H9 (cell line): ENCODE measurements at regions not wholly inside any gene's neighbourhood (a gene's known extent, or its start where the extent isn't known, plus 50 kb on each side); places are given as distances from the start of the nearest gene placed in this dataset.

Experiments
- DNase-seq: peaks from one replicate; pipeline ENCODE4 v3.0.0-alpha.2; 2017
- H2AFZ ChIP-seq: one replicate; pipeline ENCODE4 v1.6.1; 2013; ENCODE audit warnings: mild to moderate bottlenecking, low read length, control low read depth, moderate library complexity
- H2AK5ac ChIP-seq: 2 replicates; pipeline ENCODE4 v1.6.1; 2013; ENCODE audit warnings: low read length, control low read depth, mixed read lengths; ENCODE audit not compliant: insufficient read length
- H2BK120ac ChIP-seq: one replicate; pipeline ENCODE4 v1.6.1; 2013; ENCODE audit warnings: low read depth, mild to moderate bottlenecking, low read length, control low read depth, inconsistent platforms; ENCODE audit not compliant: poor library complexity, severe bottlenecking
- H2BK12ac ChIP-seq: 2 replicates; pipeline ENCODE4 v1.6.1; 2013; ENCODE audit warnings: low read length, control low read depth, mixed read lengths, low read depth; ENCODE audit not compliant: insufficient read length
- H2BK15ac ChIP-seq: 2 replicates; pipeline ENCODE4 v1.6.1; 2013; ENCODE audit warnings: low read depth, low read length, control low read depth
- H2BK20ac ChIP-seq: one replicate; pipeline ENCODE4 v1.6.1; 2013; ENCODE audit warnings: low read depth, mild to moderate bottlenecking, low read length, control low read depth, inconsistent platforms; ENCODE audit not compliant: poor library complexity, severe bottlenecking
- H2BK5ac ChIP-seq: 2 replicates; pipeline ENCODE4 v1.6.1; 2013; ENCODE audit warnings: low read length, control low read depth, mixed read lengths; ENCODE audit not compliant: insufficient read length
- H3K14ac ChIP-seq: 2 replicates; pipeline ENCODE4 v1.6.1; 2013; ENCODE audit warnings: low read length, control low read depth; ENCODE audit not compliant: insufficient read depth
- H3K18ac ChIP-seq: 2 replicates; pipeline ENCODE4 v1.6.1; 2013; ENCODE audit warnings: low read depth, mild to moderate bottlenecking, mixed read lengths, low read length, control low read depth; ENCODE audit not compliant: insufficient read length
- H3K23ac ChIP-seq: 2 replicates; pipeline ENCODE4 v1.6.1; 2013; ENCODE audit warnings: low read length, control low read depth, mixed read lengths, low read depth; ENCODE audit not compliant: insufficient read length
- H3K23me2 ChIP-seq: 2 replicates; pipeline ENCODE4 v1.6.1; 2013; ENCODE audit warnings: low read depth, mild to moderate bottlenecking, mixed read lengths, low read length, control low read depth; ENCODE audit not compliant: insufficient read length, poor library complexity, severe bottlenecking
- H3K27ac ChIP-seq: 2 replicates; pipeline ENCODE4 v1.5.1; 2013; ENCODE audit warnings: low read length, control low read depth, mixed read lengths, low read depth; ENCODE audit not compliant: insufficient read length
- H3K27me3 ChIP-seq: 2 replicates; pipeline ENCODE4 v1.6.1; 2013; ENCODE audit warnings: low read length, control low read depth, inconsistent platforms; ENCODE audit not compliant: insufficient read depth
- H3K4ac ChIP-seq: 2 replicates; pipeline ENCODE4 v1.6.1; 2013; ENCODE audit warnings: low read depth, mild to moderate bottlenecking, control low read depth, inconsistent platforms, low read length, moderate library complexity
- H3K4me1 ChIP-seq: 2 replicates; pipeline ENCODE4 v1.6.1; 2013; ENCODE audit warnings: low read length, control low read depth, inconsistent platforms; ENCODE audit not compliant: insufficient read depth
- H3K4me2 ChIP-seq: 2 replicates; pipeline ENCODE4 v1.6.1; 2013; ENCODE audit warnings: low read length, control low read depth, mixed read lengths; ENCODE audit not compliant: insufficient read length, insufficient read depth
- H3K56ac ChIP-seq: 2 replicates; pipeline ENCODE4 v1.6.1; 2013; ENCODE audit warnings: low read depth, mild to moderate bottlenecking, mixed read lengths, low read length, control low read depth; ENCODE audit not compliant: insufficient read length
- H3K79me1 ChIP-seq: 2 replicates; pipeline ENCODE4 v1.6.1; 2013; ENCODE audit warnings: low read depth, mild to moderate bottlenecking, moderate library complexity, low read length, control low read depth, inconsistent platforms; ENCODE audit not compliant: insufficient read depth, poor library complexity, severe bottlenecking
- H3K79me2 ChIP-seq: 2 replicates; pipeline ENCODE4 v1.6.1; 2013; ENCODE audit warnings: low read length, control low read depth, inconsistent platforms; ENCODE audit not compliant: insufficient read depth
- H3K9ac ChIP-seq: 2 replicates; pipeline ENCODE4 v1.6.1; 2013; ENCODE audit warnings: low read length, control low read depth, mixed read lengths; ENCODE audit not compliant: insufficient read length; ENCODE audit errors: extremely low read depth
- H3K9me3 ChIP-seq: one replicate; pipeline ENCODE4 v1.6.1; 2013; ENCODE audit warnings: low read depth, low read length, inconsistent platforms; ENCODE audit not compliant: control insufficient read depth
- H3T11ph ChIP-seq: one replicate; pipeline ENCODE4 v1.6.1; 2013; ENCODE audit warnings: mild to moderate bottlenecking, low read length, control low read depth, inconsistent platforms
- H4K20me1 ChIP-seq: one replicate; pipeline ENCODE4 v1.6.1; 2013; ENCODE audit not compliant: control insufficient read depth, insufficient read length, insufficient read depth
- H4K5ac ChIP-seq: 2 replicates; pipeline ENCODE4 v1.6.1; 2013; ENCODE audit warnings: low read depth, mild to moderate bottlenecking, mixed read lengths, low read length, control low read depth; ENCODE audit not compliant: insufficient read length
- H4K8ac ChIP-seq: replicated peaks from 2 replicates; pipeline ENCODE4 v1.6.1; 2013; ENCODE audit warnings: low read length, control low read depth, mixed read lengths, low read depth; ENCODE audit not compliant: insufficient read length
- H4K91ac ChIP-seq: 2 replicates; pipeline ENCODE4 v1.6.1; 2013; ENCODE audit warnings: low read depth, mild to moderate bottlenecking, moderate library complexity, mixed read lengths, low read length, control low read depth; ENCODE audit not compliant: insufficient read length
- H3K27ac Mint-ChIP-seq, 3 experiments: 2 replicates in 2 of 3; 3 replicates in 1 of 3; pipeline ENCODE4 v1.8.0; 2020 to 2021; ENCODE audit warnings: mixed read lengths in 3 of 3, mild to moderate bottlenecking in 1 of 3, moderate library complexity in 1 of 3
- H3K27me3 Mint-ChIP-seq: 2 replicates; pipeline ENCODE4 v1.8.0; 2021; ENCODE audit warnings: low read depth, mild to moderate bottlenecking, moderate library complexity, mixed read lengths
- H3K36me3 Mint-ChIP-seq, 3 experiments: 2 replicates in 2 of 3; 3 replicates in 1 of 3; pipeline ENCODE4 v1.8.0; 2020 to 2021; ENCODE audit warnings: low read depth in 3 of 3, mixed read lengths in 3 of 3; ENCODE audit not compliant: insufficient read depth in 1 of 3
- H3K4me1 Mint-ChIP-seq, 2 experiments: 2 replicates each; pipeline ENCODE4 v1.8.0; 2020; ENCODE audit warnings: mixed read lengths in 2 of 2
- H3K4me3 Mint-ChIP-seq, 2 experiments: 2 replicates in 1 of 2; 3 replicates in 1 of 2; pipeline ENCODE4 v1.8.0; 2020 to 2021; ENCODE audit warnings: mild to moderate bottlenecking in 2 of 2, mixed read lengths in 2 of 2, moderate library complexity in 1 of 2
- H3K9me3 Mint-ChIP-seq, 2 experiments: 2 replicates in 1 of 2; 3 replicates in 1 of 2; pipeline ENCODE4 v1.8.0; 2020; ENCODE audit warnings: mild to moderate bottlenecking in 2 of 2, mixed read lengths in 2 of 2, moderate library complexity in 1 of 2
- WGBS: extraction: QIAGEN DNeasy Blood & Tissue Kit; methylation state at CpG from one replicate; pipeline ENCODE4 v1.1.7; 2013; ENCODE audit warnings: missing lambda C conversion rate, low lambda C conversion rate, mixed read lengths; ENCODE audit not compliant: insufficient read length; ENCODE audit errors: extremely low coverage; 5-methylcytosine and 5-hydroxymethylcytosine counted together
- TF ChIP-seq, protein P1 (sequence below): fragments of 200-600 bp; sonication (generic); conservative IDR thresholded peaks from 3 replicates; pipeline ENCODE4 v1.8.0; 2021; ENCODE audit warnings: antibody characterized with exemption, mild to moderate bottlenecking

DNA sequence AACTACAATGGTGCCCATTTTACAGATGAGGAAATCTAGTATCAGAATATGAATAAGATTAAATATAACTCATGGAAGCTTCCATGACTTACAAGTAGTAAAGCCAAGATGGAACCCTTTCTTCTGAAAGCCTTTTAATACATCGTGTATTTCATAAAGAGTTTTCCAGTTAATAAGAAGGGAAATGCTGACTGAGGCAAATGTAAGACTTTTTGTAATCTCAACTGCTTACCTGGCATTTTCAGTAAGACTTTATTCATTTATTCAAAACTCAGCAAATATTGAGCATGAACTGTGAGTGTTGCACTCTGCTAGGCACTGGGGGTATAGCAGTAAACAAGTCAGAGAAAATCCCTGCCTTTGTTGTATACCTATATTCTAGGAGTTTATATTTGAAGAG lies 256.4 kb upstream of the THRB start:
- Histone ChIP-seq H3K4me1 (no peaks in the 10 kb centered on the region), H4K91ac (no peak overlapping the region), H2AK5ac (no peak overlapping the region), H3K79me1 (no peaks in the 10 kb centered on the region), H2BK120ac (no peak overlapping the region), H3K9ac (no peak overlapping the region), H2BK20ac (no peak overlapping the region), H3K27ac (no peak overlapping the region), H3K4ac (no peak overlapping the region), H4K8ac (no peak overlapping the region), H2AFZ (no peak overlapping the region), H4K5ac (no peak overlapping the region), H3K23me2 (no peaks in the 10 kb centered on the region), H3K14ac (no peak overlapping the region), H2BK5ac (no peak overlapping the region), H3K23ac (no peak overlapping the region), H3K79me2 (no peaks in the 10 kb centered on the region), H3K4me2 (no peak overlapping the region), H3K56ac (no peak overlapping the region), H2BK12ac (no peak overlapping the region), H3K9me3 (no peaks in the 10 kb centered on the region), H3K18ac (no peak overlapping the region), H2BK15ac (no peak overlapping the region), H4K20me1 (no peaks in the 10 kb centered on the region), H3K27me3 (no peaks in the 10 kb centered on the region), H3T11ph (no peak overlapping the region)
- H3K4me3 Mint-ChIP-seq: no peak overlapping the region
- H3K4me1 Mint-ChIP-seq: no peaks in the 10 kb centered on the region
- no peaks in the 10 kb centered on the region for H3K27me3 Mint-ChIP-seq
- no peaks in the 10 kb centered on the region for H3K36me3 Mint-ChIP-seq
- H3K9me3 Mint-ChIP-seq: no peaks in the 10 kb centered on the region
- no CpG with 5 or more reads among the region's 1 CpG for WGBS
- no peak overlapping the region for H3K27ac Mint-ChIP-seq
- TF ChIP-seq, protein P1, sequence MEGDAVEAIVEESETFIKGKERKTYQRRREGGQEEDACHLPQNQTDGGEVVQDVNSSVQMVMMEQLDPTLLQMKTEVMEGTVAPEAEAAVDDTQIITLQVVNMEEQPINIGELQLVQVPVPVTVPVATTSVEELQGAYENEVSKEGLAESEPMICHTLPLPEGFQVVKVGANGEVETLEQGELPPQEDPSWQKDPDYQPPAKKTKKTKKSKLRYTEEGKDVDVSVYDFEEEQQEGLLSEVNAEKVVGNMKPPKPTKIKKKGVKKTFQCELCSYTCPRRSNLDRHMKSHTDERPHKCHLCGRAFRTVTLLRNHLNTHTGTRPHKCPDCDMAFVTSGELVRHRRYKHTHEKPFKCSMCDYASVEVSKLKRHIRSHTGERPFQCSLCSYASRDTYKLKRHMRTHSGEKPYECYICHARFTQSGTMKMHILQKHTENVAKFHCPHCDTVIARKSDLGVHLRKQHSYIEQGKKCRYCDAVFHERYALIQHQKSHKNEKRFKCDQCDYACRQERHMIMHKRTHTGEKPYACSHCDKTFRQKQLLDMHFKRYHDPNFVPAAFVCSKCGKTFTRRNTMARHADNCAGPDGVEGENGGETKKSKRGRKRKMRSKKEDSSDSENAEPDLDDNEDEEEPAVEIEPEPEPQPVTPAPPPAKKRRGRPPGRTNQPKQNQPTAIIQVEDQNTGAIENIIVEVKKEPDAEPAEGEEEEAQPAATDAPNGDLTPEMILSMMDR: no peak
- DNase-seq: no peak
